Skeletal muscle satellite cell (primary cell): ENCODE measurements at regions not wholly inside any gene's neighbourhood (a gene's known extent, or its start where the extent isn't known, plus 50 kb on each side); places are given as distances from the start of the nearest gene placed in this dataset.
"Not testable (repeated sequence)": the region's sequence is repeated elsewhere in the genome, so short reads cannot be mapped to it uniquely, and the experiment has no call there.

Source experiments
- H3K27me3 ChIP-seq: 2 replicates; pipeline ENCODE4 v1.7.0; 2013; ENCODE audit warnings: low read length; ENCODE audit not compliant: control insufficient read depth, insufficient read depth
- H3K36me3 ChIP-seq: 2 replicates; pipeline ENCODE4 v1.7.0; 2013; ENCODE audit warnings: mild to moderate bottlenecking, control low read depth, low read length; ENCODE audit not compliant: insufficient read depth
- H3K4me1 ChIP-seq: 2 replicates; pipeline ENCODE4 v1.7.0; 2013; ENCODE audit warnings: low read length; ENCODE audit not compliant: control insufficient read depth, insufficient read depth
- H3K4me2 ChIP-seq: 2 replicates; pipeline ENCODE4 v1.7.0; 2013; ENCODE audit warnings: mild to moderate bottlenecking, low read length
- H3K4me3 ChIP-seq: 2 replicates; pipeline ENCODE4 v1.7.0; 2013; ENCODE audit warnings: low read length
- H3K9ac ChIP-seq: 2 replicates; pipeline ENCODE4 v1.7.0; 2013; ENCODE audit warnings: mild to moderate bottlenecking, low read depth, low read length, moderate library complexity
- H3K9me3 ChIP-seq: replicated peaks from 2 replicates; pipeline ENCODE4 v1.7.0; 2013; ENCODE audit warnings: mild to moderate bottlenecking, control low read depth, low read length

- Histone ChIP-seq H3K4me1 (no peaks in the 10 kb centered on the region), H3K36me3 (no peaks in the 10 kb centered on the region), H3K4me3 (no peak overlapping the region)
Measured at GRCh38 chr5:62168506-62169281, 137.3 kb upstream of the KIF2A start.

GRCh38 chr5:62178258-62178657 is 127.7 kb upstream of the KIF2A start:
- no peaks in the 10 kb centered on the region for H3K36me3 ChIP-seq
- H3K9me3 ChIP-seq = no peaks in the 10 kb centered on the region
- H3K4me1 ChIP-seq = no peaks in the 10 kb centered on the region
- H3K27me3 ChIP-seq = peaks cover 13% of the 10 kb centered on the region
- H3K4me3 ChIP-seq = no peak overlapping the region
- H3K4me2 ChIP-seq = no peak overlapping the region
- H3K9ac ChIP-seq = no peak overlapping the region

More at GRCh38 chr5:62168506-62169281, 137.3 kb upstream of the KIF2A start:
- Histone ChIP-seq H3K9ac (no peak overlapping the region), H3K27me3 (peaks cover 15% of the 10 kb centered on the region), H3K4me2 (no peak overlapping the region), H3K9me3 (no peaks in the 10 kb centered on the region)

- Histone ChIP-seq H3K36me3 (no peaks in the 10 kb centered on the region), H3K27me3 (peaks cover 13% of the 10 kb centered on the region), H3K4me3 (no peak overlapping the region), H3K4me2 (no peak overlapping the region), H3K9ac (no peak overlapping the region), H3K9me3 (no peaks in the 10 kb centered on the region), H3K4me1 (no peaks in the 10 kb centered on the region)
Measured at GRCh38 chr5:62182802-62183201, 123.2 kb upstream of the KIF2A start.

- H3K4me2 ChIP-seq = no peak overlapping the region
- H3K27me3 ChIP-seq = peaks cover 10% of the 10 kb centered on the region
- H3K4me3 ChIP-seq = no peak overlapping the region
- H3K36me3 ChIP-seq = no peaks in the 10 kb centered on the region
- H3K4me1 ChIP-seq = no peaks in the 10 kb centered on the region
- no peak overlapping the region for H3K9ac ChIP-seq
- no peaks in the 10 kb centered on the region for H3K9me3 ChIP-seq
Measured at GRCh38 chr5:62183727-62184126, 122.3 kb upstream of the KIF2A start.

GRCh38 chr5:62184444-62184843 is 121.6 kb upstream of the KIF2A start:
- Histone ChIP-seq H3K9me3 (no peaks in the 10 kb centered on the region), H3K27me3 (peaks cover 9% of the 10 kb centered on the region), H3K4me1 (no peaks in the 10 kb centered on the region), H3K36me3 (no peaks in the 10 kb centered on the region), H3K9ac (no peak overlapping the region), H3K4me2 (no peak overlapping the region), H3K4me3 (no peak overlapping the region)

- no peak overlapping the region for H3K9ac ChIP-seq
- no peaks in the 10 kb centered on the region for H3K9me3 ChIP-seq
- no peak overlapping the region for H3K4me2 ChIP-seq
- no peaks in the 10 kb centered on the region for H3K4me1 ChIP-seq
- H3K4me3 ChIP-seq = no peak overlapping the region
- H3K36me3 ChIP-seq = no peaks in the 10 kb centered on the region
- peaks cover 12% of the 10 kb centered on the region for H3K27me3 ChIP-seq
Measured at GRCh38 chr5:62190173-62190572, 115.8 kb upstream of the KIF2A start.

GRCh38 chr5:62190931-62191330 is 115.1 kb upstream of the KIF2A start:
- H3K36me3 ChIP-seq = no peaks in the 10 kb centered on the region
- H3K4me1 ChIP-seq = no peaks in the 10 kb centered on the region
- H3K4me2 ChIP-seq = no peak overlapping the region
- no peak overlapping the region for H3K9ac ChIP-seq
- H3K27me3 ChIP-seq = peaks cover 8% of the 10 kb centered on the region
- H3K4me3 ChIP-seq = no peak overlapping the region
- H3K9me3 ChIP-seq = no peaks in the 10 kb centered on the region

- H3K4me3 ChIP-seq = no peak overlapping the region
- H3K4me1 ChIP-seq = no peaks in the 10 kb centered on the region
- H3K4me2 ChIP-seq = no peak overlapping the region
- peaks cover 9% of the 10 kb centered on the region for H3K27me3 ChIP-seq
- no peak overlapping the region for H3K9ac ChIP-seq
- no peaks in the 10 kb centered on the region for H3K9me3 ChIP-seq
- H3K36me3 ChIP-seq = no peaks in the 10 kb centered on the region
Measured at GRCh38 chr5:62192958-62193357, 113.0 kb upstream of the KIF2A start.

GRCh38 chr5:62196532-62196931 is 109.5 kb upstream of the KIF2A start:
- not testable (repeated sequence) for H3K9me3 ChIP-seq, H3K4me3 ChIP-seq, H3K9ac ChIP-seq, H3K36me3 ChIP-seq, H3K4me1 ChIP-seq, H3K4me2 ChIP-seq
- H3K27me3 ChIP-seq = peaks cover 31% of the 10 kb centered on the region

GRCh38 chr5:62197697-62198096 is 108.3 kb upstream of the KIF2A start:
- H3K27me3 ChIP-seq = peaks cover 31% of the 10 kb centered on the region
- no peak overlapping the region for H3K9ac ChIP-seq
- no peaks in the 10 kb centered on the region for H3K9me3 ChIP-seq
- no peaks in the 10 kb centered on the region for H3K36me3 ChIP-seq
- H3K4me1 ChIP-seq = no peaks in the 10 kb centered on the region
- no peak overlapping the region for H3K4me3 ChIP-seq
- no peak overlapping the region for H3K4me2 ChIP-seq

- H3K4me2 ChIP-seq = no peak overlapping the region
- H3K4me1 ChIP-seq = no peaks in the 10 kb centered on the region
- peaks cover 31% of the 10 kb centered on the region for H3K27me3 ChIP-seq
- no peaks in the 10 kb centered on the region for H3K9me3 ChIP-seq
- no peak overlapping the region for H3K9ac ChIP-seq
- H3K36me3 ChIP-seq = no peaks in the 10 kb centered on the region
- H3K4me3 ChIP-seq = no peak overlapping the region
Measured at GRCh38 chr5:62198421-62198820, 107.6 kb upstream of the KIF2A start.
